ENCODE measurements at regions not wholly inside any gene's neighbourhood (a gene's known extent, or its start where the extent isn't known, plus 50 kb on each side); places are given as distances from the start of the nearest gene placed in this dataset.

DNA sequence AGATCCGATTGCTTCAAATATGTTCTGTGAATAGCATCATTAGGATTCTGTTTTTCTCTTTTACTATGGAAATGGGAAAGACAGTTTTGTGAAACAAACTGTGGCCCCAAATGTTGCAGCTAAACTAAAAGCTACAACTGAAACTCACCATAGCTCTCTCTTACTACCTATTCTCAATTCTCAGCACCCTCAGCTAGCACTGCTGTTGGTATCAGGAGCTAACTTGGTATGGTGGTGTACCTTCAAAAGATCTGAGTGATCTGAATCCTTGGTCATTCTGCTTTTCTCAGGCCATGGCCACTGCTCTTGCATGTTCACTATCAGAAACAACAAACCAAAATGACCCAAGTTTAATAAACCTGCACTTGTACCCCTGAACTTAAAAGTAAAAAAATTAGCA, 1208.0 kb downstream of the SORCS1 start:
- H3K9ac ChIP-seq (ENCODE audit: low read length) = no peak overlapping the region
- H3K4me3 ChIP-seq (ENCODE audit: low read length) = no peak overlapping the region
- no peaks in the 10 kb centered on the region for H3K4me1 ChIP-seq (ENCODE audit: low read length)
- no peaks in the 10 kb centered on the region for H3K36me3 ChIP-seq (replicated peaks; ENCODE audit: insufficient read depth, low read length)
- no peak overlapping the region for H3K4me2 ChIP-seq (ENCODE audit: low read depth, low read length)
- H3F3A ChIP-seq (ENCODE audit: insufficient read depth, low read length) = no peaks in the 10 kb centered on the region
- no peak overlapping the region for H2AFZ ChIP-seq (ENCODE audit: low read length)
- no peaks in the 10 kb centered on the region for H4K20me1 ChIP-seq (ENCODE audit: insufficient read depth, low read length)
- H3K79me2 ChIP-seq (ENCODE audit: low read length) = no peaks in the 10 kb centered on the region
- DNase-seq = no peak
- TF ChIP-seq, protein P1, sequence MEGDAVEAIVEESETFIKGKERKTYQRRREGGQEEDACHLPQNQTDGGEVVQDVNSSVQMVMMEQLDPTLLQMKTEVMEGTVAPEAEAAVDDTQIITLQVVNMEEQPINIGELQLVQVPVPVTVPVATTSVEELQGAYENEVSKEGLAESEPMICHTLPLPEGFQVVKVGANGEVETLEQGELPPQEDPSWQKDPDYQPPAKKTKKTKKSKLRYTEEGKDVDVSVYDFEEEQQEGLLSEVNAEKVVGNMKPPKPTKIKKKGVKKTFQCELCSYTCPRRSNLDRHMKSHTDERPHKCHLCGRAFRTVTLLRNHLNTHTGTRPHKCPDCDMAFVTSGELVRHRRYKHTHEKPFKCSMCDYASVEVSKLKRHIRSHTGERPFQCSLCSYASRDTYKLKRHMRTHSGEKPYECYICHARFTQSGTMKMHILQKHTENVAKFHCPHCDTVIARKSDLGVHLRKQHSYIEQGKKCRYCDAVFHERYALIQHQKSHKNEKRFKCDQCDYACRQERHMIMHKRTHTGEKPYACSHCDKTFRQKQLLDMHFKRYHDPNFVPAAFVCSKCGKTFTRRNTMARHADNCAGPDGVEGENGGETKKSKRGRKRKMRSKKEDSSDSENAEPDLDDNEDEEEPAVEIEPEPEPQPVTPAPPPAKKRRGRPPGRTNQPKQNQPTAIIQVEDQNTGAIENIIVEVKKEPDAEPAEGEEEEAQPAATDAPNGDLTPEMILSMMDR (IDR thresholded peaks at IDR 0.05; ENCODE audit: low read length) = no peak
- no peak for TF ChIP-seq EZH2 (optimal IDR thresholded peaks at IDR 0.05; ENCODE audit: low read depth, low read length)
- no peak overlapping the region for H3K27ac ChIP-seq (ENCODE audit: low read length)
- no peaks in the 10 kb centered on the region for H3K9me2 ChIP-seq (replicated peaks; ENCODE audit: insufficient read depth, low read length)
- H3K9me3 ChIP-seq (replicated peaks; ENCODE audit: insufficient read depth, low read length) = no peaks in the 10 kb centered on the region
- H3K27me3 ChIP-seq (replicated peaks; ENCODE audit: insufficient read depth, low read length) = no peaks in the 10 kb centered on the region

DNA sequence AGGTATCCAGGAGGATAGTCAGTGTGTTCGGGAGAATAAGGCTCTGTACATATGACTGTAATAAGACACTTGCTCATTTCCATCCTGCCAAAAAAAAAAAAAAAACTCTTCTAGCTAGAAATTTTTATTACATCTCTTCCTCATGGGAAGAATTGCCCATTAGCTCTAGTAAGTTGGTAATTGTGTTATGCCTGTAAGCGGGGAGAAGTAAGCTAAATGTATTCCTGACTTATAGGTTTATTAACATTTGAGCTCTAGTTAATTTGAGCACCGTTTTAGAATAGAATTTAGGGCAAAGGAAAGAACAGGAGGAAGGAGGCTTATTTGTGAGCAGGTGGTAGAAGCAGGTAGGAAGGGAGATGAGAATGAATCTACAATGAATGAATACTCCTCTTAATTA, 1210.6 kb downstream of the SORCS1 start:
- Histone ChIP-seq H3K4me1 (ENCODE audit: low read length) (no peaks in the 10 kb centered on the region), H3K9me2 (replicated peaks; ENCODE audit: insufficient read depth, low read length) (no peaks in the 10 kb centered on the region), H3F3A (ENCODE audit: insufficient read depth, low read length) (no peaks in the 10 kb centered on the region), H3K79me2 (ENCODE audit: low read length) (no peaks in the 10 kb centered on the region), H3K4me3 (ENCODE audit: low read length) (no peak overlapping the region), H3K27ac (ENCODE audit: low read length) (no peak overlapping the region), H2AFZ (ENCODE audit: low read length) (no peak overlapping the region), H3K27me3 (replicated peaks; ENCODE audit: insufficient read depth, low read length) (no peaks in the 10 kb centered on the region), H4K20me1 (ENCODE audit: insufficient read depth, low read length) (no peaks in the 10 kb centered on the region), H3K4me2 (ENCODE audit: low read depth, low read length) (no peak overlapping the region), H3K36me3 (replicated peaks; ENCODE audit: insufficient read depth, low read length) (no peaks in the 10 kb centered on the region), H3K9ac (ENCODE audit: low read length) (no peak overlapping the region), H3K9me3 (replicated peaks; ENCODE audit: insufficient read depth, low read length) (no peaks in the 10 kb centered on the region)
- DNase-seq = no peak
- TF ChIP-seq EZH2phosphoT487 (IDR thresholded peaks at IDR 0.05; ENCODE audit: low read length) (no peak), EZH2 (optimal IDR thresholded peaks at IDR 0.05; ENCODE audit: low read depth, low read length) (no peak)
- TF ChIP-seq, protein P1 (IDR thresholded peaks at IDR 0.05; ENCODE audit: low read length) = no peak

DNA sequence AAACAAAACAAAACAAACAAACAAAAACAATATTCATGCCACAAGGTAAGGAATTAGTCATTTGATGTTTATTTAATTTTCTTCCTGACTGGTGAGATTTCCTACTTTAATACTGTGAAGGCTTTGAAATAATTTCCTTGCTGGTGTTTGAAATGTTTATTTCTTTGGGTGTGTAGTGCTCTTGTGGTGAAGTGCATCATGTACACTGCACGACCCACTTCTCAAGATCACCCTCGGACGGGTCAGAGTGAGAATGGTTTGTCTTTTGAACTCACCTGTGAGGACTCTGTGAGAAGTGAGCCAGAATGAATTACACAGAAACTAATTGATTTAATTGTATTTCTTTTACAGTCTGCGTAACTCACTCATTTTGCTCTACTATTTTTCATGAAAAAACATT, 1211.5 kb downstream of the SORCS1 start:
- Histone ChIP-seq H3K27me3 (replicated peaks; ENCODE audit: insufficient read depth, low read length) (no peaks in the 10 kb centered on the region), H3F3A (ENCODE audit: insufficient read depth, low read length) (no peaks in the 10 kb centered on the region), H3K36me3 (replicated peaks; ENCODE audit: insufficient read depth, low read length) (no peaks in the 10 kb centered on the region), H3K9me2 (replicated peaks; ENCODE audit: insufficient read depth, low read length) (no peaks in the 10 kb centered on the region), H3K4me1 (ENCODE audit: low read length) (no peaks in the 10 kb centered on the region), H2AFZ (ENCODE audit: low read length) (no peak overlapping the region), H3K79me2 (ENCODE audit: low read length) (no peaks in the 10 kb centered on the region), H3K27ac (ENCODE audit: low read length) (no peak overlapping the region), H3K9me3 (replicated peaks; ENCODE audit: insufficient read depth, low read length) (no peaks in the 10 kb centered on the region), H3K9ac (ENCODE audit: low read length) (no peak overlapping the region), H3K4me2 (ENCODE audit: low read depth, low read length) (no peak overlapping the region), H4K20me1 (ENCODE audit: insufficient read depth, low read length) (no peaks in the 10 kb centered on the region), H3K4me3 (ENCODE audit: low read length) (no peak overlapping the region)
- no peak for DNase-seq
- TF ChIP-seq, protein P1 (IDR thresholded peaks at IDR 0.05; ENCODE audit: low read length) = no peak
- TF ChIP-seq EZH2phosphoT487 (IDR thresholded peaks at IDR 0.05; ENCODE audit: low read length) = no peak
- TF ChIP-seq EZH2 (optimal IDR thresholded peaks at IDR 0.05; ENCODE audit: low read depth, low read length) = no peak

Measured in MM.1S (cell line).